OCI-LY1 (cell line): ENCODE measurements at regions not wholly inside any gene's neighbourhood (a gene's known extent, or its start where the extent isn't known, plus 50 kb on each side); places are given as distances from the start of the nearest gene placed in this dataset.

ENCODE experiments used
- CTCF ChIP-seq: fragments of 200-600 bp; sonication (generic), shearing (Covaris generic); IDR thresholded peaks from 2 replicates; pipeline ENCODE4 v1.5.1; 2017; ENCODE audit warnings: mild to moderate bottlenecking, antibody characterized with exemption, low read length, moderate library complexity, mixed read lengths
- EZH2 ChIP-seq: fragments of 200-600 bp; sonication (generic), shearing (Covaris generic); IDR thresholded peaks from 2 replicates; pipeline ENCODE4 v1.8.0; 2017; ENCODE audit warnings: borderline replicate concordance, mixed run types, mild to moderate bottlenecking, antibody characterized with exemption, low read length, moderate library complexity, mixed read lengths

GRCh38 chr6:142669471-142670351 is 275.3 kb downstream of the HIVEP2 start:
- TF ChIP-seq CTCF (no peak), EZH2 (no peak)
